T-cell (primary cell): ENCODE measurements at regions not wholly inside any gene's neighbourhood (a gene's known extent, or its start where the extent isn't known, plus 50 kb on each side); places are given as distances from the start of the nearest gene placed in this dataset.

Experiments used
- ATAC-seq, 4 experiments: fragments of 200-7000 bp in 3 of 4; fragments of 150-1000 bp in 1 of 4; cut with Tn5 transposase; replicated peaks in 1 of 4; 1 replicate in 3 of 4; 2 replicates in 1 of 4; pipeline ENCODE4 v1.10.0; 2021; ENCODE audit warnings: moderate library complexity in 3 of 4, mild to moderate bottlenecking in 2 of 4, moderate number of reproducible peaks in 1 of 4
- CTCF ChIA-PET, 2 donors: fragments of 300-600 bp; sonication (Branson Sonifier 250); formaldehyde crosslinking; loops; one replicate each; lab custom pipeline; 2022; ENCODE audit warnings: antibody characterized with exemption in 2 of 2; lab: Charles Lee
- POLR2A ChIA-PET, 2 donors: fragments of 300-600 bp; sonication (Branson Sonifier 250); formaldehyde crosslinking; loops; one replicate each; lab custom pipeline; 2022; ENCODE audit warnings: antibody characterized with exemption in 2 of 2; lab: Charles Lee
- DNase-seq, 35 experiments: peaks; one replicate each; pipeline versions ENCODE4 v3.0.0 to v3.0.0-alpha.2; 2013 to 2023
- H3K27ac ChIP-seq: one replicate; pipeline ENCODE4 v1.5.1; 2013; ENCODE audit warnings: low read length
- H3K27me3 ChIP-seq, 2 experiments: replicated peaks in 1 of 2; 1 replicate in 1 of 2; 2 replicates in 1 of 2; pipeline versions ENCODE4 v1.6.1 to v1.7.0; 2013; ENCODE audit warnings: low read length in 1 of 2, mixed read lengths in 1 of 2; ENCODE audit not compliant: control insufficient read depth in 2 of 2, insufficient read depth in 2 of 2; ENCODE audit errors: extremely low read depth in 1 of 2
- H3K36me3 ChIP-seq, 2 donors: 1 replicate in 1 of 2; 2 replicates in 1 of 2; pipeline versions ENCODE4 v1.6.1 to v1.7.0; 2013; ENCODE audit warnings: low read length in 1 of 2; ENCODE audit not compliant: control insufficient read depth in 2 of 2, insufficient read depth in 1 of 2; ENCODE audit errors: extremely low read depth in 1 of 2
- H3K4me1 ChIP-seq, 2 experiments: 1 replicate in 1 of 2; 2 replicates in 1 of 2; pipeline versions ENCODE4 v1.6.1 to v1.7.0; 2013; ENCODE audit warnings: low read length in 2 of 2, mixed read lengths in 1 of 2; ENCODE audit not compliant: insufficient read depth in 2 of 2, control insufficient read depth in 1 of 2; ENCODE audit errors: extremely low read depth in 1 of 2
- H3K4me3 ChIP-seq, 2 donors: 1 replicate in 1 of 2; 2 replicates in 1 of 2; pipeline versions ENCODE4 v1.5.1 to v1.7.0; 2013; ENCODE audit warnings: mild to moderate bottlenecking in 2 of 2, low read length in 1 of 2, moderate library complexity in 1 of 2; ENCODE audit not compliant: control insufficient read depth in 1 of 2; ENCODE audit errors: extremely low read depth in 1 of 2
- H3K9me3 ChIP-seq: 2 replicates; pipeline ENCODE4 v1.7.0; 2013
- H3K27ac Mint-ChIP-seq, 2 donors: one replicate each; pipeline ENCODE4 v1.8.0; 2020 to 2021; ENCODE audit warnings: mild to moderate bottlenecking in 2 of 2, mixed read lengths in 2 of 2
- H3K27me3 Mint-ChIP-seq, 2 donors: one replicate each; pipeline ENCODE4 v1.8.0; 2021 to 2022; ENCODE audit warnings: mixed read lengths in 2 of 2
- H3K36me3 Mint-ChIP-seq: one replicate; pipeline ENCODE4 v1.8.0; 2021; ENCODE audit warnings: mixed read lengths
- H3K4me1 Mint-ChIP-seq, 3 donors: one replicate each; pipeline ENCODE4 v1.8.0; 2020 to 2022; ENCODE audit warnings: mixed read lengths in 3 of 3, mild to moderate bottlenecking in 1 of 3
- H3K4me3 Mint-ChIP-seq, 3 donors: one replicate each; pipeline ENCODE4 v1.8.0; 2020 to 2022; ENCODE audit warnings: mild to moderate bottlenecking in 3 of 3, mixed read lengths in 3 of 3, moderate library complexity in 3 of 3
- H3K9me3 Mint-ChIP-seq, 3 donors: one replicate each; pipeline ENCODE4 v1.8.0; 2020 to 2022; ENCODE audit warnings: mixed read lengths in 3 of 3
- WGBS: methylation state at CpG from one replicate; pipeline ENCODE4 v1.1.5; 2013; ENCODE audit warnings: missing lambda C conversion rate; ENCODE audit not compliant: insufficient coverage; 5-methylcytosine and 5-hydroxymethylcytosine counted together

- POLR2A ChIA-PET = no interaction called here
- peak in 1 of 35 experiments; percentile 1 for DNase-seq
- no peak overlapping the region for H3K27ac ChIP-seq
- WGBS = 72% methylated on average over 8 of the region's 17 CpGs
- no peaks in the 10 kb centered on the region for H3K4me1 ChIP-seq
- H3K9me3 ChIP-seq = no peaks in the 10 kb centered on the region
- H3K9me3 Mint-ChIP-seq = no peaks in the 10 kb centered on the region
- H3K4me3 ChIP-seq = no peak overlapping the region
- CTCF ChIA-PET = no interaction called here
- no peak overlapping the region for H3K27ac Mint-ChIP-seq
- no peak for ATAC-seq
- no peaks in the 10 kb centered on the region for H3K36me3 Mint-ChIP-seq
- H3K4me1 Mint-ChIP-seq = no peaks in the 10 kb centered on the region
- no peaks in the 10 kb centered on the region for H3K36me3 ChIP-seq
- peaks cover 0 to 24% of the 10 kb centered on the region in 2 experiments for H3K27me3 ChIP-seq
- H3K27me3 Mint-ChIP-seq = peaks cover 3 to 13% of the 10 kb centered on the region in 2 donors
- H3K4me3 Mint-ChIP-seq = no peak overlapping the region
Measured at GRCh38 chr10:131816157-131816775, 84.5 kb upstream of the PPP2R2D start.

- Histone ChIP-seq H3K36me3 (no peaks in the 10 kb centered on the region), H3K4me3 (no peak overlapping the region), H3K27ac (no peak overlapping the region), H3K4me1 (no peaks in the 10 kb centered on the region), H3K9me3 (no peaks in the 10 kb centered on the region), H3K27me3 (peaks cover 0 to 23% of the 10 kb centered on the region in 2 experiments)
- DNase-seq (no peak), ATAC-seq (no peak)
- Mint-ChIP-seq H3K36me3 (no peaks in the 10 kb centered on the region), H3K4me1 (no peaks in the 10 kb centered on the region), H3K27me3 (peaks cover 3 to 13% of the 10 kb centered on the region in 2 donors), H3K4me3 (no peak overlapping the region), H3K27ac (no peak overlapping the region), H3K9me3 (no peaks in the 10 kb centered on the region)
- CTCF ChIA-PET = no interaction called here
- POLR2A ChIA-PET = no interaction called here
- WGBS = 72% methylated on average over 6 of the region's 13 CpGs
Measured at GRCh38 chr10:131816941-131817700, 83.7 kb upstream of the PPP2R2D start.

GRCh38 chr10:131817866-131818509 is 82.8 kb upstream of the PPP2R2D start:
- Histone ChIP-seq H3K27me3 (peaks cover 0 to 27% of the 10 kb centered on the region in 2 experiments), H3K9me3 (no peaks in the 10 kb centered on the region), H3K27ac (no peak overlapping the region), H3K4me3 (no peak overlapping the region), H3K36me3 (no peaks in the 10 kb centered on the region), H3K4me1 (no peaks in the 10 kb centered on the region)
- H3K27ac Mint-ChIP-seq = no peak overlapping the region
- 47% methylated on average over 4 of the region's 13 CpGs for WGBS
- DNase-seq (peak in 1 of 35 experiments; percentile 0), ATAC-seq (no peak)
- H3K4me3 Mint-ChIP-seq = no peak overlapping the region
- ChIA-PET POLR2A (no interaction called here), CTCF (no interaction called here)
- peaks cover 3 to 13% of the 10 kb centered on the region in 2 donors for H3K27me3 Mint-ChIP-seq
- no peaks in the 10 kb centered on the region for H3K9me3 Mint-ChIP-seq
- H3K4me1 Mint-ChIP-seq = no peaks in the 10 kb centered on the region
- no peaks in the 10 kb centered on the region for H3K36me3 Mint-ChIP-seq

GRCh38 chr10:131818510-131819234 is 82.1 kb upstream of the PPP2R2D start:
- ChIA-PET CTCF (no interaction called here), POLR2A (no interaction called here)
- Histone ChIP-seq H3K27me3 (peaks cover 0 to 30% of the 10 kb centered on the region in 2 experiments), H3K4me3 (no peak overlapping the region), H3K4me1 (no peaks in the 10 kb centered on the region), H3K36me3 (no peaks in the 10 kb centered on the region), H3K9me3 (no peaks in the 10 kb centered on the region), H3K27ac (no peak overlapping the region)
- Mint-ChIP-seq H3K27me3 (peaks cover 3 to 7% of the 10 kb centered on the region in 2 donors), H3K9me3 (no peaks in the 10 kb centered on the region), H3K27ac (no peak overlapping the region), H3K36me3 (no peaks in the 10 kb centered on the region), H3K4me3 (no peak overlapping the region), H3K4me1 (no peaks in the 10 kb centered on the region)
- WGBS = 90% methylated on average over 13 of the region's 22 CpGs
- peak in 1 of 35 experiments; percentile 4 for DNase-seq
- ATAC-seq = no peak

GRCh38 chr10:131819241-131820072 is 81.4 kb upstream of the PPP2R2D start:
- ATAC-seq = no peak

More at GRCh38 chr10:131819241-131820072, 81.4 kb upstream of the PPP2R2D start:
- ChIA-PET POLR2A (no interaction called here), CTCF (no interaction called here)
- no peaks in the 10 kb centered on the region for H3K9me3 ChIP-seq
- Mint-ChIP-seq H3K36me3 (no peaks in the 10 kb centered on the region), H3K27me3 (peaks cover 3 to 5% of the 10 kb centered on the region in 2 donors), H3K4me3 (no peak overlapping the region), H3K27ac (no peak overlapping the region), H3K4me1 (no peaks in the 10 kb centered on the region), H3K9me3 (no peaks in the 10 kb centered on the region)
- no peaks in the 10 kb centered on the region for H3K36me3 ChIP-seq
- WGBS = 81% methylated on average over 24 of the region's 25 CpGs
- DNase-seq = peak in 1 of 35 experiments; percentile 3
- peaks cover 0 to 32% of the 10 kb centered on the region in 2 experiments for H3K27me3 ChIP-seq
- H3K4me1 ChIP-seq = no peaks in the 10 kb centered on the region
- H3K27ac ChIP-seq = no peak overlapping the region
- no peak overlapping the region for H3K4me3 ChIP-seq
